ENCODE measurements at regions not wholly inside any gene's neighbourhood (a gene's known extent, or its start where the extent isn't known, plus 50 kb on each side); places are given as distances from the start of the nearest gene placed in this dataset.

DNA sequence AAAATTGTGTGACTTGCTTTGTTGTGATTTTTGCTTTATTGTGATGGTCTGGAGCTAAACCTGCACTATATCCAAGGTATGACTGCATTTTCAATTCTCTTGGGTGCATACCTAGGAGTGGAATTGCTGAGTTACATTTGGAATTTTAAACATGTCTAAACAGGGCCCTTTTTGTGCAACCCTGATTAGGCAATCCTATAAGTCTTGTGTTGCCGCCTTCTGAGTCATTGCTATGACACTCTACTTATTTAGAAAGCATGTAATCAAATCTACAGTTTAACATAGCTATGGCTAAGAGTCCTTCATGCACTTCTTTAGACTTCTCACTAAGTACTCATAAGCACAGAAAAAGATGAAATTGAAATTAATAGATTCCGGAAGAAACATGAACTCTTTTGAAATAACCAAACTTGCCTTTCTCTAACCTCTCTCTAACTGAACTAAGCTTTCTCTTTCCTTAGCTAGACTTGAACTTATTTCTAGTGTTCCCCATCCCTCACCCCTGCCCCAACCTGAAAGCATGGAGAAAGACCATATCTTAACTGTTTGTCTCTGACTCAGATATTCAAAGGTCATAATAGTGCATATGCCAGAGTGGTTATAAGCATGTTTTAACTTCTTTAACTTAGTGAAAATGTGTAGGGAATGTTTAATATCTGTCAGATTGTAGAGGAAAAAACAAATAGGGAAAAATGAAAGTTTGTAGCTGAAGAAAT, 203.0 kb downstream of the SNAPC1 start:
- Histone ChIP-seq H3K27ac (ENCODE audit: insufficient read depth, low read length) (peak overlapping the region; percentile 34), H3K79me2 (ENCODE audit: control insufficient read depth, insufficient read depth, low read length) (no peaks in the 10 kb centered on the region), H3K27me3 (ENCODE audit: control insufficient read depth, insufficient read depth, low read length) (no peaks in the 10 kb centered on the region), H3K4me3 (replicated peaks in 1 of 4; ENCODE audit: control extremely low read depth in 1 of 4, insufficient read depth in 1 of 4, low read depth in 3 of 4, low read length in 4 of 4) (peak overlapping the region in 1 of 4 experiments; percentile 7), H3K4me1 (ENCODE audit: control insufficient read depth, extremely low read depth, insufficient read depth, low read length) (peaks cover 3% of the 10 kb centered on the region), H3K4me2 (ENCODE audit: extremely low read depth, insufficient read depth, low read length) (peak overlapping the region; percentile 69), H3K36me3 (ENCODE audit: control insufficient read depth, insufficient read depth, low read length) (no peaks in the 10 kb centered on the region), H2AFZ (ENCODE audit: low read length) (no peak overlapping the region), H3K9me3 (ENCODE audit: control insufficient read depth, insufficient read depth, low read depth, low read length) (no peaks in the 10 kb centered on the region), H4K20me1 (ENCODE audit: control insufficient read depth, extremely low read depth, insufficient read depth, low read length) (no peaks in the 10 kb centered on the region), H3K9ac (ENCODE audit: insufficient read depth, low read length) (no peak overlapping the region)
- TF ChIP-seq EZH2 (IDR thresholded peaks at IDR 0.05; ENCODE audit: low read length, missing control alignments), result no peak
- TF ChIP-seq, protein P1, sequence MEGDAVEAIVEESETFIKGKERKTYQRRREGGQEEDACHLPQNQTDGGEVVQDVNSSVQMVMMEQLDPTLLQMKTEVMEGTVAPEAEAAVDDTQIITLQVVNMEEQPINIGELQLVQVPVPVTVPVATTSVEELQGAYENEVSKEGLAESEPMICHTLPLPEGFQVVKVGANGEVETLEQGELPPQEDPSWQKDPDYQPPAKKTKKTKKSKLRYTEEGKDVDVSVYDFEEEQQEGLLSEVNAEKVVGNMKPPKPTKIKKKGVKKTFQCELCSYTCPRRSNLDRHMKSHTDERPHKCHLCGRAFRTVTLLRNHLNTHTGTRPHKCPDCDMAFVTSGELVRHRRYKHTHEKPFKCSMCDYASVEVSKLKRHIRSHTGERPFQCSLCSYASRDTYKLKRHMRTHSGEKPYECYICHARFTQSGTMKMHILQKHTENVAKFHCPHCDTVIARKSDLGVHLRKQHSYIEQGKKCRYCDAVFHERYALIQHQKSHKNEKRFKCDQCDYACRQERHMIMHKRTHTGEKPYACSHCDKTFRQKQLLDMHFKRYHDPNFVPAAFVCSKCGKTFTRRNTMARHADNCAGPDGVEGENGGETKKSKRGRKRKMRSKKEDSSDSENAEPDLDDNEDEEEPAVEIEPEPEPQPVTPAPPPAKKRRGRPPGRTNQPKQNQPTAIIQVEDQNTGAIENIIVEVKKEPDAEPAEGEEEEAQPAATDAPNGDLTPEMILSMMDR (conservative IDR thresholded peaks at IDR 0.05 in 1 of 2, IDR thresholded peaks at IDR 0.05 in 1 of 2; ENCODE audit: low read depth in 1 of 2, low read length in 2 of 2), result no peak
- DNase-seq (ENCODE audit: low read depth in 2 of 2), result peak; percentile 86 to 96

- Histone ChIP-seq H3K9me3 (ENCODE audit: control insufficient read depth, insufficient read depth, low read depth, low read length) (no peaks in the 10 kb centered on the region), H2AFZ (ENCODE audit: low read length) (no peak overlapping the region), H3K27ac (ENCODE audit: insufficient read depth, low read length) (no peak overlapping the region), H3K9ac (ENCODE audit: insufficient read depth, low read length) (no peak overlapping the region), H3K36me3 (ENCODE audit: control insufficient read depth, insufficient read depth, low read length) (no peaks in the 10 kb centered on the region), H3K79me2 (ENCODE audit: control insufficient read depth, insufficient read depth, low read length) (no peaks in the 10 kb centered on the region), H3K4me2 (ENCODE audit: extremely low read depth, insufficient read depth, low read length) (no peak overlapping the region), H4K20me1 (ENCODE audit: control insufficient read depth, extremely low read depth, insufficient read depth, low read length) (no peaks in the 10 kb centered on the region), H3K27me3 (ENCODE audit: control insufficient read depth, insufficient read depth, low read length) (no peaks in the 10 kb centered on the region), H3K4me3 (replicated peaks in 1 of 4; ENCODE audit: control extremely low read depth in 1 of 4, insufficient read depth in 1 of 4, low read depth in 3 of 4, low read length in 4 of 4) (no peak overlapping the region), H3K4me1 (ENCODE audit: control insufficient read depth, extremely low read depth, insufficient read depth, low read length) (peaks cover 3% of the 10 kb centered on the region)
- no peak for TF ChIP-seq EZH2 (IDR thresholded peaks at IDR 0.05; ENCODE audit: low read length, missing control alignments)
- TF ChIP-seq, protein P1 (conservative IDR thresholded peaks at IDR 0.05 in 1 of 2, IDR thresholded peaks at IDR 0.05 in 1 of 2; ENCODE audit: low read depth in 1 of 2, low read length in 2 of 2), result no peak
- no peak for DNase-seq (ENCODE audit: low read depth in 2 of 2)
Observed at GRCh38 chr14:61968207-61968606, 206.0 kb downstream of the SNAPC1 start.

- H3K4me3 ChIP-seq (replicated peaks in 1 of 4; ENCODE audit: control extremely low read depth in 1 of 4, insufficient read depth in 1 of 4, low read depth in 3 of 4, low read length in 4 of 4), result no peak overlapping the region
- H3K27me3 ChIP-seq (ENCODE audit: control insufficient read depth, insufficient read depth, low read length), result no peaks in the 10 kb centered on the region
- no peaks in the 10 kb centered on the region for H3K36me3 ChIP-seq (ENCODE audit: control insufficient read depth, insufficient read depth, low read length)
- no peak overlapping the region for H2AFZ ChIP-seq (ENCODE audit: low read length)
- H3K9me3 ChIP-seq (ENCODE audit: control insufficient read depth, insufficient read depth, low read depth, low read length), result no peaks in the 10 kb centered on the region
- TF ChIP-seq, protein P1 (conservative IDR thresholded peaks at IDR 0.05 in 1 of 2, IDR thresholded peaks at IDR 0.05 in 1 of 2; ENCODE audit: low read depth in 1 of 2, low read length in 2 of 2), result no peak
- TF ChIP-seq EZH2 (IDR thresholded peaks at IDR 0.05; ENCODE audit: low read length, missing control alignments), result no peak
- no peak overlapping the region for H3K4me2 ChIP-seq (ENCODE audit: extremely low read depth, insufficient read depth, low read length)
- H3K79me2 ChIP-seq (ENCODE audit: control insufficient read depth, insufficient read depth, low read length), result no peaks in the 10 kb centered on the region
- no peaks in the 10 kb centered on the region for H4K20me1 ChIP-seq (ENCODE audit: control insufficient read depth, extremely low read depth, insufficient read depth, low read length)
- no peaks in the 10 kb centered on the region for H3K4me1 ChIP-seq (ENCODE audit: control insufficient read depth, extremely low read depth, insufficient read depth, low read length)
- H3K27ac ChIP-seq (ENCODE audit: insufficient read depth, low read length), result no peak overlapping the region
- H3K9ac ChIP-seq (ENCODE audit: insufficient read depth, low read length), result no peak overlapping the region
- DNase-seq (ENCODE audit: low read depth in 2 of 2), result no peak
Observed at GRCh38 chr14:61972711-61973110, 210.5 kb downstream of the SNAPC1 start.

Data from fibroblast of lung (primary cell).